ENCODE measurements at regions not wholly inside any gene's neighbourhood (a gene's known extent, or its start where the extent isn't known, plus 50 kb on each side); places are given as distances from the start of the nearest gene placed in this dataset.

GRCh38 chr11:8321876-8322275 lies 58.2 kb upstream of the LMO1 start:
- no peak for DNase-seq

GRCh38 chr11:8320076-8320475 lies 56.4 kb upstream of the LMO1 start:
- DNase-seq = no peak

- no peak for DNase-seq
These were observed 54.9 kb upstream of the LMO1 start for GRCh38 chr11:8318536-8318935.

GRCh38 chr11:8317159-8317558 lies 53.5 kb upstream of the LMO1 start:
- DNase-seq = no peak

GRCh38 chr11:8315954-8316353 lies 52.3 kb upstream of the LMO1 start:
- DNase-seq = no peak

GRCh38 chr11:8315463-8315862 lies 51.8 kb upstream of the LMO1 start:
- no peak for DNase-seq

- DNase-seq = no peak
These were observed 51.2 kb upstream of the LMO1 start for GRCh38 chr11:8314916-8315315.

- no peak for DNase-seq
These were observed 49.9 kb upstream of the LMO1 start for GRCh38 chr11:8313504-8314090.
